RWPE1 (cell line): ENCODE measurements at regions not wholly inside any gene's neighbourhood (a gene's known extent, or its start where the extent isn't known, plus 50 kb on each side); places are given as distances from the start of the nearest gene placed in this dataset.
"Not testable (repeated sequence)": the region's sequence is repeated elsewhere in the genome, so short reads cannot be mapped to it uniquely, and the experiment has no call there.

ENCODE experiments used
- CTCF ChIA-PET: fragments of 350-600 bp; sonication (Branson Sonifier 250); formaldehyde crosslinking; extraction: SDS; loops from one replicate; lab custom pipeline; 2021; lab: Yijun Ruan, JAX
- POLR2A ChIA-PET: fragments of 400-600 bp; formaldehyde crosslinking; extraction: SDS; loops from one replicate; lab custom pipeline; 2020; ENCODE audit warnings: antibody characterized with exemption; ENCODE audit not compliant: low non-redundant PET; lab: Yijun Ruan, JAX
- DNase-seq: peaks from one replicate; pipeline ENCODE4 v3.0.0; 2012; ENCODE audit warnings: low spot score
- H3K27ac ChIP-seq: fragments of 450-650 bp; 2 replicates; pipeline ENCODE4 v1.5.1; 2017
- CTCF ChIP-seq: fragments of 450-650 bp; conservative IDR thresholded peaks from 2 replicates; pipeline ENCODE4 v1.5.1; 2017; ENCODE audit warnings: low read depth, mild to moderate bottlenecking

- CTCF ChIA-PET: no interaction called here
- TF ChIP-seq CTCF: no peak
- POLR2A ChIA-PET: no interaction called here
- no peak overlapping the region for H3K27ac ChIP-seq
- DNase-seq: no peak
Measured at GRCh38 chr4:109378511-109378910, 55.1 kb upstream of the SEC24B start.

GRCh38 chr4:109378076-109378475 is 55.5 kb upstream of the SEC24B start:
- TF ChIP-seq CTCF: no peak
- CTCF ChIA-PET: no interaction called here
- DNase-seq: no peak
- H3K27ac ChIP-seq: no peak overlapping the region
- POLR2A ChIA-PET: no interaction called here

DNA sequence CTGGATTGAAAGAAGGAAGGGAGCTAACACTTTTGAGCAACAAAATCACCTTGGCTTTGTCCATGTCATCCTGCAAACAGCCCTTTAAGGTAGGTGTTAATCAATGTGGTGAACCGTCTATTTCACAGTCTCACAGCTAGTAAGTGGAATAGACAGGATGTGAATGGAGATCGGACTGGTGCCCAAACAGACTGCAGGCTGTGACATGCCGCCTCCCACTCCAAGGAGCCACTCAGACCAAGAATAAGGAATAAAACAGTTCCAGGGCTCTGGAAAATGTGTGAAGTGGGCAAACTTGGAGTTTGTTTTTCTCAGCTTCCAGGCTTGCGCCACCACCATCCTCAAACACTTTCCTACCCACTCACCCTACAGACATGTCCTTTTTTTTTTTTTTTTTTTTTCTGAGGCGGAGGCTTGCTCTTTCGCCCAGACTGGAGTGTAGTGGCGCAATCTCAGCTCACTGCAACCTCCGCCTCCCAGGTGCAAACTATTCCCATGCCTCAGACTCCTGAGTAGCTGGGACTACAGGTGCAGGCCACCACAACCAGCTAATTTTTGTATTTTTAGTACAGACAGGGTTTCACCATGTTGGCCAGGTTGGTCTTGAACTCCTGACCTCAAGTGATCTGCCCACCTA is 57.7 kb upstream of the SEC24B start:
- DNase-seq: no peak
- ChIA-PET POLR2A (no interaction called here), CTCF (no interaction called here)
- no peak for TF ChIP-seq CTCF
- H3K27ac ChIP-seq: no peak overlapping the region

DNA sequence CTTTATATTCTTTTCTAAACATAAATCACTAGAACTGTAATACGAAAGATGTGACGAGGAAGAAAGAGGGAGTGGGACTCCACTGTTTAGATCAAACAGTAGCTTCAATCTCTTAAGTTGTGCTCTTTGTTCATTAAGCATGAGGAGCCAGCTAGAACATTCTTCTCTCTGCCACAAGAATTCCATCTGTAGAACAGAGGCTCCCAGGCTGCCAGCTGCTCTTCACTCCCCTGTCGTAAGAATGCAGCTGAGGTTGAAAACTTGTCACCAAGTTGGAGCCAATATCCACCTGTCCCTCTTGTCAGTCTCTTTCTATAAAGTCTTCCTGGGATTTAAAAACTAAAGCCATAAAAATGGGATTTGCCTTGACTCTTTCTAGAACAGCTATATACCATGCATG is 65.0 kb upstream of the SEC24B start:
- ChIA-PET POLR2A (no interaction called here), CTCF (no interaction called here)
- TF ChIP-seq CTCF: no peak
- no peak overlapping the region for H3K27ac ChIP-seq
- DNase-seq: no peak

DNA sequence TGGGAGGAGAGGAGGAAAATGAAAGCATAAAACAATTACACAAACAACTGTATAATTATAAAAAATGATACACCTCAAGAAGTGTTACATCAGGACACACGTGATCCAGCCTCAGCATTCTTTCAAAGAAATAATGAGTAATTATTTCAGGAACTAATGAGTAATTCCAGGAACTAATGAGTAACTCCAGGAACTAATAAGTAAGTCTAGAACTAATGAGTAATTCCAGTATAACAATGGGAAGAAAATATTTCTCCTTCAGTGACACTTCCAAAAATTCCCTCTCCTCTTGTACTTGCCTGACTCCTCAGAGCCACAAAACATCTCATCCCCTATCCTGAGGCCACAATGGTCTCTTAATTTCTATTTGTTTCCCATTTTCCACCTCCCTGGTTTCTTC is 63.5 kb upstream of the COL25A1 start:
- no peak overlapping the region for H3K27ac ChIP-seq
- ChIA-PET POLR2A (no interaction called here), CTCF (no interaction called here)
- DNase-seq: no peak
- TF ChIP-seq CTCF: no peak

- POLR2A ChIA-PET, H3K27ac ChIP-seq, DNase-seq, CTCF ChIA-PET: not testable (repeated sequence)
Measured at GRCh38 chr4:109365297-109365696, 62.8 kb upstream of the COL25A1 start.

GRCh38 chr4:109359040-109359646 is 56.7 kb upstream of the COL25A1 start:
- no peak overlapping the region for H3K27ac ChIP-seq

More at GRCh38 chr4:109359040-109359646, 56.7 kb upstream of the COL25A1 start:
- no peak for DNase-seq
- TF ChIP-seq CTCF: no peak
- ChIA-PET CTCF (no interaction called here), POLR2A (no interaction called here)
